HCT116 (cell line): ENCODE measurements at regions not wholly inside any gene's neighbourhood (a gene's known extent, or its start where the extent isn't known, plus 50 kb on each side); places are given as distances from the start of the nearest gene placed in this dataset.

Experiments used
- ATAC-seq: fragments of 200-7000 bp; cut with Tn5 transposase; 2 replicates; pipeline ENCODE4 v1.9.1; 2020; ENCODE audit warnings: mild to moderate bottlenecking, moderate library complexity
- BruUV-seq: library from RNA; stranded (reverse); fragments of 400-500 nt; replicated peaks from 2 replicates; lab custom pipeline; 2021; lab: Mats Ljungman, UMichigan
- CTCF ChIA-PET: fragments of 300-600 bp; sonication (Branson Sonifier 250); formaldehyde crosslinking; loops from one replicate; lab custom pipeline; 2021; ENCODE audit warnings: antibody characterized with exemption; lab: Charles Lee
- POLR2A ChIA-PET: fragments of 300-600, 350-600 bp; sonication (Branson Sonifier 250); formaldehyde crosslinking; loops from one replicate; lab custom pipeline; 2021; ENCODE audit warnings: antibody characterized with exemption; lab: Charles Lee
- RAD21 ChIA-PET, 2 experiments: fragments of 300-600 bp; sonication (Branson Sonifier 250); formaldehyde crosslinking; loops; one replicate each; lab custom pipeline; 2023; ENCODE audit warnings: low total read pairs in 2 of 2; ENCODE audit not compliant: uncharacterized antibody in 2 of 2, unreplicated experiment in 2 of 2, low non-redundant PET in 1 of 2; lab: Charles Lee
- DNase-seq: peaks from one replicate; pipeline ENCODE4 v3.0.0-alpha.2; 2010; ENCODE audit warnings: low read depth, low spot score
- H2AFZ ChIP-seq: fragments of 200-600 bp; shearing (Covaris generic), sonication (generic); 2 replicates; pipeline ENCODE4 v1.6.1; 2017; ENCODE audit warnings: low read depth, mixed run types, mixed read lengths, antibody characterized with exemption, low read length; ENCODE audit not compliant: poor library complexity, severe bottlenecking
- H3K27ac ChIP-seq: 2 replicates; pipeline ENCODE4 v1.5.1; 2012; ENCODE audit warnings: low read depth, low read length
- H3K27me3 ChIP-seq: fragments of 200-600 bp; sonication (generic); 2 replicates; pipeline ENCODE4 v1.6.1; 2016; ENCODE audit warnings: mixed run types, low read length, mixed read lengths; ENCODE audit not compliant: insufficient read depth
- H3K36me3 ChIP-seq, 2 experiments: fragments of 200-500 bp in 1 of 2; fragments of 200-600 bp in 1 of 2; sonication (Bioruptor generic) in 1 of 2; sonication (generic) in 1 of 2; 2 replicates each; pipeline versions ENCODE4 v1.5.1 to v1.6.1; 2014 to 2016; ENCODE audit warnings: low read length in 2 of 2, inconsistent platforms in 1 of 2, mixed read lengths in 1 of 2, mixed run types in 1 of 2; ENCODE audit not compliant: insufficient read depth in 2 of 2, control insufficient read depth in 1 of 2
- H3K4me1 ChIP-seq, 2 experiments: fragments of 200-600 bp in 1 of 2; sonication (generic) in 1 of 2; 2 replicates each; pipeline versions ENCODE4 v1.5.1 to v1.6.1; 2012 to 2017; ENCODE audit warnings: low read length in 2 of 2, inconsistent platforms in 1 of 2, mild to moderate bottlenecking in 1 of 2, mixed read lengths in 1 of 2, mixed run types in 1 of 2, moderate library complexity in 1 of 2; ENCODE audit not compliant: insufficient read depth in 2 of 2, control insufficient read depth in 1 of 2
- H3K4me2 ChIP-seq: fragments of 200-600 bp; sonication (generic); 2 replicates; pipeline ENCODE4 v1.6.1; 2017; ENCODE audit warnings: mixed run types, low read length, mixed read lengths
- H3K4me3 ChIP-seq, 2 experiments: fragments of 200-600 bp in 1 of 2; sonication (generic) in 1 of 2; replicated peaks in 1 of 2; 2 replicates each; pipeline ENCODE4 v1.5.1; 2011 to 2016; ENCODE audit warnings: low read length in 2 of 2, control low read depth in 1 of 2, low read depth in 1 of 2, mild to moderate bottlenecking in 1 of 2, mixed read lengths in 1 of 2, mixed run types in 1 of 2
- H3K79me2 ChIP-seq: fragments of 200-600 bp; sonication (generic); 2 replicates; pipeline ENCODE4 v1.6.1; 2017; ENCODE audit warnings: mild to moderate bottlenecking, mixed run types, low read length, moderate library complexity, mixed read lengths; ENCODE audit not compliant: insufficient read depth
- H3K9ac ChIP-seq: fragments of 200-600 bp; sonication (generic); 2 replicates; pipeline ENCODE4 v1.6.1; 2016; ENCODE audit warnings: low read length, mixed read lengths
- H3K9me2 ChIP-seq: fragments of 200-600 bp; sonication (generic), shearing (Covaris generic); 2 replicates; pipeline ENCODE4 v1.6.1; 2017; ENCODE audit warnings: mixed run types, mild to moderate bottlenecking, moderate library complexity; ENCODE audit not compliant: insufficient read depth
- H3K9me3 ChIP-seq, 2 experiments: fragments of 200-500 bp in 1 of 2; fragments of 200-600 bp in 1 of 2; sonication (Bioruptor generic) in 1 of 2; sonication (generic) in 1 of 2; 2 replicates each; pipeline ENCODE4 v1.6.1; 2014 to 2017; ENCODE audit warnings: low read length in 2 of 2, mixed read lengths in 2 of 2, inconsistent platforms in 1 of 2, low read depth in 1 of 2, mild to moderate bottlenecking in 1 of 2, mixed run types in 1 of 2, moderate library complexity in 1 of 2; ENCODE audit not compliant: control insufficient read depth in 1 of 2, insufficient read depth in 1 of 2
- H4K20me1 ChIP-seq: fragments of 200-600 bp; sonication (generic), shearing (Covaris generic); 2 replicates; pipeline ENCODE4 v1.6.1; 2017; ENCODE audit warnings: mixed run types, mild to moderate bottlenecking, moderate library complexity; ENCODE audit not compliant: insufficient read depth
- EGR1 ChIP-seq: IDR thresholded peaks from 2 replicates; pipeline ENCODE4 v1.6.1; 2012; ENCODE audit warnings: low read depth
- ELF1 ChIP-seq: IDR thresholded peaks from 2 replicates; pipeline ENCODE4 v1.6.1; 2012; ENCODE audit warnings: low read depth, borderline replicate concordance
- EZH2phosphoT487 ChIP-seq: fragments of 200-600 bp; IDR thresholded peaks from 2 replicates; pipeline ENCODE4 v1.6.1; 2018; ENCODE audit warnings: antibody characterized with exemption, borderline replicate concordance
- FOSL1 ChIP-seq: IDR thresholded peaks from 2 replicates; pipeline ENCODE4 v1.6.1; 2012; ENCODE audit warnings: low read depth
- POLR2AphosphoS5 ChIP-seq: IDR thresholded peaks from 2 replicates; pipeline ENCODE4 v1.6.1; 2011; ENCODE audit warnings: mild to moderate bottlenecking, low read depth, low read length, moderate library complexity
- SP1 ChIP-seq: IDR thresholded peaks from 2 replicates; pipeline ENCODE4 v1.6.1; 2012; ENCODE audit warnings: low read depth
- TCF7L2 ChIP-seq: IDR thresholded peaks from 2 replicates; pipeline ENCODE4 v1.7.0; 2011; ENCODE audit warnings: borderline replicate concordance, inconsistent platforms; ENCODE audit not compliant: insufficient read depth, insufficient read length; ENCODE audit errors: extremely low read depth
- YY1 ChIP-seq: IDR thresholded peaks from 2 replicates; pipeline ENCODE4 v1.6.1; 2011; ENCODE audit warnings: low read length, low read depth, moderate library complexity, mild to moderate bottlenecking; ENCODE audit not compliant: insufficient replicate concordance; ENCODE audit errors: extremely low read depth
- intact Hi-C: fragments of 100-400 bp; cut with micrococcal nuclease; formaldehyde crosslinking; loops from 2 replicates; pipeline ENCODE4 v1.10.0; 2022
- TF ChIP-seq, protein P1 (sequence below): IDR thresholded peaks from 2 replicates; pipeline ENCODE4 v1.6.1; 2012
- TF ChIP-seq, protein P2 (sequence below): IDR thresholded peaks from 2 replicates; pipeline ENCODE4 v1.6.1; 2012
- TF ChIP-seq, protein P3 (sequence below): IDR thresholded peaks from 2 replicates; pipeline ENCODE4 v1.6.1; 2011; ENCODE audit warnings: mild to moderate bottlenecking, low read length, moderate library complexity; ENCODE audit not compliant: insufficient replicate concordance; ENCODE audit errors: extremely low read depth
- TF ChIP-seq, protein P4 (sequence below): IDR thresholded peaks from 2 replicates; pipeline ENCODE4 v1.6.1; 2012; ENCODE audit warnings: low read depth

DNA sequence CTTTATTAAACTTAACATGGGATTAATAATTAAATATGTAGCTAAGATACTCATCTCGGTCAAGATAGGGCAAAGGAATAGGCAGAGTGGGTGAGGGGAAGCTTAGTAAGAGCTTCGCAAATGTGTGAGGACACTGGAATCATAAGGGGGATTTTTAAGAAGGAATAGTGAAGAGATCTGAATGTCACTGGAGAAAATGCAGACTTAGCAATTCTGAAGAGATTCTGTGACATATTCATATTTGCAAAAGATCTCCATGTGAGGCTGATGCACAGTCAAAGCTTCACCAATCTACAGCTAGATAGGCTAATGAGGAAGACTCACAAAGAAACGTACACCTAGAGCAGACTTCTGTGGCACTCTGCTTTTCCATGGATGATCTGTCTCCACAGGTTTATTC is 1202.8 kb upstream of the CDH6 start:
- Histone ChIP-seq H3K27ac (no peak overlapping the region), H4K20me1 (no peaks in the 10 kb centered on the region), H3K9ac (no peak overlapping the region), H3K79me2 (no peaks in the 10 kb centered on the region), H3K36me3 (no peaks in the 10 kb centered on the region), H3K9me3 (peaks cover 13 to 20% of the 10 kb centered on the region in 2 experiments; a peak in 2 of 4 replicates), H3K4me2 (no peak overlapping the region), H3K9me2 (no peaks in the 10 kb centered on the region), H3K4me3 (no peak overlapping the region), H3K27me3 (no peaks in the 10 kb centered on the region), H2AFZ (no peak overlapping the region), H3K4me1 (no peaks in the 10 kb centered on the region)
- intact Hi-C loops, result no loop called here
- ChIA-PET POLR2A (no interaction called here), CTCF (no interaction called here), RAD21 (no interaction called here)
- BruUV-seq, result no TSS peak
- DNase-seq, result no peak
- TF ChIP-seq ELF1, result no peak
- no peak for TF ChIP-seq POLR2AphosphoS5
- TF ChIP-seq, protein P1, sequence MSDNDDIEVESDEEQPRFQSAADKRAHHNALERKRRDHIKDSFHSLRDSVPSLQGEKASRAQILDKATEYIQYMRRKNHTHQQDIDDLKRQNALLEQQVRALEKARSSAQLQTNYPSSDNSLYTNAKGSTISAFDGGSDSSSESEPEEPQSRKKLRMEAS, result no peak
- TF ChIP-seq, protein P2, sequence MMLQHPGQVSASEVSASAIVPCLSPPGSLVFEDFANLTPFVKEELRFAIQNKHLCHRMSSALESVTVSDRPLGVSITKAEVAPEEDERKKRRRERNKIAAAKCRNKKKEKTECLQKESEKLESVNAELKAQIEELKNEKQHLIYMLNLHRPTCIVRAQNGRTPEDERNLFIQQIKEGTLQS, result no peak
- no peak for TF ChIP-seq FOSL1
- no peak for TF ChIP-seq EGR1
- no peak for TF ChIP-seq EZH2phosphoT487
- ATAC-seq, result no peak

DNA sequence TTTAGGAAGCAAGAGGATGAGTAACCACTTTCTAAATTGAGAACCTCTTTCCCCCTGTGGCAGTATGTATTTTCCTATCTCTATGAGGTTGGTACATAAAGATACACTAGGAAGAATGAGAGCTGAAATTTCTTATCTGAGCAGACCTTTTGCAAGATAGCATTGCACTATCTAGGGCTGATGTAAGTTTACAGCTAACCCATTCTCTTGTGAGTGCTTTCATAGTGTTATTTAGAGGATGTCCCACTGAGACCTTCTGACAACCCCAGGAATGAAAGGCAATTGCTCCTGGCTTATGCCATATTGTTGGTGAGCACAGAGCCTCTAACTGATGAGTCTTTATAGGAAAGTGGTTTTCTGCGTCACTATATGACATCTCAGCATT is 1209.3 kb upstream of the CDH6 start:
- Histone ChIP-seq H3K27ac (no peak overlapping the region), H3K9me3 (peaks cover 4 to 18% of the 10 kb centered on the region in 2 experiments; a peak in 3 of 4 replicates), H3K79me2 (no peaks in the 10 kb centered on the region), H3K4me2 (no peak overlapping the region), H3K4me1 (no peaks in the 10 kb centered on the region), H4K20me1 (no peaks in the 10 kb centered on the region), H3K4me3 (no peak overlapping the region), H3K27me3 (no peaks in the 10 kb centered on the region), H3K9ac (no peak overlapping the region), H3K36me3 (no peaks in the 10 kb centered on the region), H2AFZ (no peak overlapping the region), H3K9me2 (no peaks in the 10 kb centered on the region)
- DNase-seq (no peak), ATAC-seq (no peak)
- RAD21 ChIA-PET, result no interaction called here
- intact Hi-C loops, result no loop called here
- CTCF ChIA-PET, result no interaction called here
- POLR2A ChIA-PET, result no interaction called here
- no TSS peak for BruUV-seq
- TF ChIP-seq FOSL1, result no peak
- no peak for TF ChIP-seq EGR1
- TF ChIP-seq, protein P1, result no peak
- TF ChIP-seq EZH2phosphoT487, result no peak
- TF ChIP-seq, protein P3, sequence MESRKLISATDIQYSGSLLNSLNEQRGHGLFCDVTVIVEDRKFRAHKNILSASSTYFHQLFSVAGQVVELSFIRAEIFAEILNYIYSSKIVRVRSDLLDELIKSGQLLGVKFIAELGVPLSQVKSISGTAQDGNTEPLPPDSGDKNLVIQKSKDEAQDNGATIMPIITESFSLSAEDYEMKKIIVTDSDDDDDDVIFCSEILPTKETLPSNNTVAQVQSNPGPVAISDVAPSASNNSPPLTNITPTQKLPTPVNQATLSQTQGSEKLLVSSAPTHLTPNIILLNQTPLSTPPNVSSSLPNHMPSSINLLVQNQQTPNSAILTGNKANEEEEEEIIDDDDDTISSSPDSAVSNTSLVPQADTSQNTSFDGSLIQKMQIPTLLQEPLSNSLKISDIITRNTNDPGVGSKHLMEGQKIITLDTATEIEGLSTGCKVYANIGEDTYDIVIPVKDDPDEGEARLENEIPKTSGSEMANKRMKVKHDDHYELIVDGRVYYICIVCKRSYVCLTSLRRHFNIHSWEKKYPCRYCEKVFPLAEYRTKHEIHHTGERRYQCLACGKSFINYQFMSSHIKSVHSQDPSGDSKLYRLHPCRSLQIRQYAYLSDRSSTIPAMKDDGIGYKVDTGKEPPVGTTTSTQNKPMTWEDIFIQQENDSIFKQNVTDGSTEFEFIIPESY, result no peak
- TF ChIP-seq YY1, result no peak
- TF ChIP-seq POLR2AphosphoS5, result no peak
- TF ChIP-seq, protein P2, result no peak
- no peak for TF ChIP-seq SP1
- TF ChIP-seq, protein P4, sequence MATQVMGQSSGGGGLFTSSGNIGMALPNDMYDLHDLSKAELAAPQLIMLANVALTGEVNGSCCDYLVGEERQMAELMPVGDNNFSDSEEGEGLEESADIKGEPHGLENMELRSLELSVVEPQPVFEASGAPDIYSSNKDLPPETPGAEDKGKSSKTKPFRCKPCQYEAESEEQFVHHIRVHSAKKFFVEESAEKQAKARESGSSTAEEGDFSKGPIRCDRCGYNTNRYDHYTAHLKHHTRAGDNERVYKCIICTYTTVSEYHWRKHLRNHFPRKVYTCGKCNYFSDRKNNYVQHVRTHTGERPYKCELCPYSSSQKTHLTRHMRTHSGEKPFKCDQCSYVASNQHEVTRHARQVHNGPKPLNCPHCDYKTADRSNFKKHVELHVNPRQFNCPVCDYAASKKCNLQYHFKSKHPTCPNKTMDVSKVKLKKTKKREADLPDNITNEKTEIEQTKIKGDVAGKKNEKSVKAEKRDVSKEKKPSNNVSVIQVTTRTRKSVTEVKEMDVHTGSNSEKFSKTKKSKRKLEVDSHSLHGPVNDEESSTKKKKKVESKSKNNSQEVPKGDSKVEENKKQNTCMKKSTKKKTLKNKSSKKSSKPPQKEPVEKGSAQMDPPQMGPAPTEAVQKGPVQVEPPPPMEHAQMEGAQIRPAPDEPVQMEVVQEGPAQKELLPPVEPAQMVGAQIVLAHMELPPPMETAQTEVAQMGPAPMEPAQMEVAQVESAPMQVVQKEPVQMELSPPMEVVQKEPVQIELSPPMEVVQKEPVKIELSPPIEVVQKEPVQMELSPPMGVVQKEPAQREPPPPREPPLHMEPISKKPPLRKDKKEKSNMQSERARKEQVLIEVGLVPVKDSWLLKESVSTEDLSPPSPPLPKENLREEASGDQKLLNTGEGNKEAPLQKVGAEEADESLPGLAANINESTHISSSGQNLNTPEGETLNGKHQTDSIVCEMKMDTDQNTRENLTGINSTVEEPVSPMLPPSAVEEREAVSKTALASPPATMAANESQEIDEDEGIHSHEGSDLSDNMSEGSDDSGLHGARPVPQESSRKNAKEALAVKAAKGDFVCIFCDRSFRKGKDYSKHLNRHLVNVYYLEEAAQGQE, result no peak
- no peak for TF ChIP-seq TCF7L2
- no peak for TF ChIP-seq ELF1
